NCI-H2196 (cell line): ENCODE measurements at regions not wholly inside any gene's neighbourhood (a gene's known extent, or its start where the extent isn't known, plus 50 kb on each side); places are given as distances from the start of the nearest gene placed in this dataset.
"Not testable (repeated sequence)": the region's sequence is repeated elsewhere in the genome, so short reads cannot be mapped to it uniquely, and the experiment has no call there.

Experiments used
- DNase-seq: peaks from one replicate; lab custom pipeline; 2025; ENCODE audit not compliant: unreplicated experiment; lab: John Stamatoyannopoulos, UW

- no peak for DNase-seq
Measured at GRCh38 chr9:87359264-87359663, 138.4 kb upstream of the DAPK1 start.

GRCh38 chr9:87359958-87360601, 137.6 kb upstream of the DAPK1 start:
- DNase-seq, result no peak

- DNase-seq, result no peak
Measured at GRCh38 chr9:87370049-87370685, 127.5 kb upstream of the DAPK1 start.

- no peak for DNase-seq
Measured at GRCh38 chr9:87371795-87372355, 125.8 kb upstream of the DAPK1 start.

GRCh38 chr9:87372356-87372851, 125.3 kb upstream of the DAPK1 start:
- no peak for DNase-seq

GRCh38 chr9:87374023-87374919, 123.4 kb upstream of the DAPK1 start:
- not testable (repeated sequence) for DNase-seq

- no peak for DNase-seq
Measured at GRCh38 chr9:87375397-87376073, 122.1 kb upstream of the DAPK1 start.

- no peak for DNase-seq
Measured at GRCh38 chr9:87378676-87379075, 119.0 kb upstream of the DAPK1 start.

- DNase-seq, result no peak
Measured at GRCh38 chr9:87379300-87379699, 118.4 kb upstream of the DAPK1 start.

- DNase-seq, result no peak
Measured at GRCh38 chr9:87381050-87381711, 116.5 kb upstream of the DAPK1 start.

GRCh38 chr9:87381746-87382145, 115.9 kb upstream of the DAPK1 start:
- DNase-seq, result no peak

GRCh38 chr9:87382900-87383299, 114.8 kb upstream of the DAPK1 start:
- DNase-seq, result no peak

- DNase-seq, result no peak
Measured at GRCh38 chr9:87383344-87384150, 114.1 kb upstream of the DAPK1 start.

- no peak for DNase-seq
Measured at GRCh38 chr9:87386490-87387025, 111.1 kb upstream of the DAPK1 start.

GRCh38 chr9:87387351-87388011, 110.2 kb upstream of the DAPK1 start:
- no peak for DNase-seq

- not testable (repeated sequence) for DNase-seq
Measured at GRCh38 chr9:87388708-87389107, 109.0 kb upstream of the DAPK1 start.

- no peak for DNase-seq
Measured at GRCh38 chr9:87389936-87390335, 107.7 kb upstream of the DAPK1 start.

- DNase-seq, result no peak
Measured at GRCh38 chr9:87390361-87390760, 107.3 kb upstream of the DAPK1 start.

GRCh38 chr9:87392086-87392485, 105.6 kb upstream of the DAPK1 start:
- DNase-seq, result no peak
